DMS 273 (cell line): ENCODE measurements at regions not wholly inside any gene's neighbourhood (a gene's known extent, or its start where the extent isn't known, plus 50 kb on each side); places are given as distances from the start of the nearest gene placed in this dataset.
"Not testable (repeated sequence)": the region's sequence is repeated elsewhere in the genome, so short reads cannot be mapped to it uniquely, and the experiment has no call there.

ENCODE experiments used
- DNase-seq: peaks from one replicate; lab custom pipeline; 2025; ENCODE audit not compliant: unreplicated experiment; lab: John Stamatoyannopoulos, UW

DNA sequence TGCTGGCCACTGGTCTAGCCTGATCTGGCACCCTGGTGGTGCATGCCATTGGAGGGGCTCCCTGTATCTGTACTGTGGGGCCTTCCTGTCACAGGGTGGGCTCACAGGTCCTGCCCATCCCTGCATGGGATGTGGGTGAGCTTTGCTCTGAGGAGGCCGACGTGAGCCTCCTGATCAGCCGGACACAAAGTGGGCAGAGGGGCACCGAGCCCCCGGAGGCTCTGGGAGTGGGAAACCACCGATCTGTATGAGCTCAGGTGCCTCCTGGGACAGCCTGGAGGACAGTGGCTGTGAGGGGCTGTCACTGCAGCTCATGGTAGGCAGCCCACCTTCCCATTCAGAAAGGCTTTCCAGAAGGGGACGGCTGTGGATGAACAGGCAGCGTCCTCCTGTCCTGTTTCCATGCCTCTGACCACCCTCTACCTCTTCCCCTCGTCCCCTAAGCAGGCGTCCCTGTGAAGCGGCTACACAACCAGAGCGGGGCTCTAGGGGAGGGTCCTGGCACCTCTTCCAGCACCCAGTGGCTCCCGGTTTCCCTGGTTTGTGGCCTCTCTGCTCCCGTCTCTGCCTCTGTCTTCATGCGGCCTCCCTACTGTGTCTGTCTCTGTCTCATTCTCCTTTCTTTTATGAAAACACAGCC is 112.5 kb upstream of the OTOS start:
- no peak for DNase-seq

DNA sequence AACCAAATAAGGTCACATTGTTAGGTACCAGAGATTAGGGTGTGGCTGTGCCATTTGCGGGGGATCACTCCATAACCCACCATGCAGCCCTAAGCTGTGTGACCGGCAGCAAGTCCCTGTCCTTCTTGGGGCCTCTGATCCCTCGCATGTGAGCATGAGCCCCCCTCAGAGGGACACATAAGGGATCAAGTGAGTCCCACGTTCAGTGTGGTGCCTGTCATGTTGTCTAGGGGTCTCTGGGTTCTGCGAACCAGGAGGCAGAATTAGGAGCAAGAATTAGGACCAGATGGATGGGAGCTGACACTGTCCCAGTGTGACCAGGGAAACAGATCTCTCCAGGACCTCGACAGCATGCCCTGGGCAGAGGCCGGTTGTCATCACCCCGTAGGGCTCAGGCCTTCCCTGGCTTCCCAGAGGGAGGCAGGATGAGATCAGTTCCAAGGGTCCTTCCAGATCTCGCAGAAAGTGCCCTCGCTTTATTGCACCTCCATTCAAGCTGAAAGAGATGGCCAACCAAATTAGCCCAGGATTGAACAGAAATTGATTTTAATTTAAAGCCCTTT is 113.2 kb upstream of the OTOS start:
- no peak for DNase-seq

DNA sequence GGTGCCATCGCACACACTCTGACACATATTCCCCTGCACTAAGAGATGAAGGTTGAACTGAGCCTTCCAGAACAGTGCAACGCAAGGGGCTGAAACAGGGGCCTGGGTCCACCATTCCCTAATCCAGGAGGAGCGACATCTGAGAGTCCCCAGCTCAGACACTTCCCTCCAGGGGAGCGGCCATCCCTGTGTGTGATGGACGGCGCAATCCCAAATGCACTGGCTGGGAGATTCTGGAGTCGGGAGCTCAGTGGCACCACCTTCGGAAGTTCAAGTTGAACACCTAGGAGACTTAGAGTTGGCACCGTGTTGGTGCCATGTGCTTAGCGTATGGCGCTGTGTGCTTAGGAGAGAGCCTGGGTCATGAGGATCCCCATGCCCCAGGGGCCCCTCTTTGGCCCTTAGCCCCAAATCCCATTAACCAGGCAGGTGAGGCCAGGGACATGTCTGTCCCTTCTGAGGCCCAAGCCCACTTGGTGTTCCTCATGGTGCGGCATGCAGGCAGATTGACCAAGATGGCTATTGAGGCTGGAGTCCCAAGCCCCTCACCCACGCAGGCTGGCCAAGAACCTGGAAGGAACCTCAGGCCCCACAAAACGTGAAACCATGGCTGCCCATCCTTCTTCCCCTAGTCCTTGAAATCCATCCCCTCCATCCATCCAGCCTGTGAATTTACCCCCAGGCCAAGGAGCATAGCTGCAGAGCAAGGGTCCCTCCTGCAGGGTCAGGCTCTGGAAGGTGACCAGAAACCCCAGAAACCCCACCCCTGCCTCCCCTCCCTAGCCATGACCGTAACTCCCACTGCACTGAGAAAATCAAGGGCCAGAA is 114.1 kb upstream of the OTOS start:
- no peak for DNase-seq

DNA sequence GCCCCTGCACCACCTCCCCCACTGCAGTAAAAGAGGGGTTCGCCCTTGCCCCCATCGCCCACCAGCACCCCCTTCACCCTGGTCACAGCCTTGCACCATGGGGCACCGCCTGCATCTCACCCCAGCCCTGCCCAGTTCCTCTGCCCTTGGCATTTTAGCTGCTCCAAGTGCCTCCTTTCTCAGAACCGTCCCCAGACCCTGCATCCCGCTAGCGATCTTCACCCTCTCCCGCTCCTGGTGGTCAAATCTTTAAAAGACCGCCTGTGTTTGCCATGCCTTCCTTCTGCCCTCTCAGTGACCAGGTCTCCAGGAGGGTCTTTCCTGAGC is 114.7 kb upstream of the OTOS start:
- DNase-seq, result no peak

DNA sequence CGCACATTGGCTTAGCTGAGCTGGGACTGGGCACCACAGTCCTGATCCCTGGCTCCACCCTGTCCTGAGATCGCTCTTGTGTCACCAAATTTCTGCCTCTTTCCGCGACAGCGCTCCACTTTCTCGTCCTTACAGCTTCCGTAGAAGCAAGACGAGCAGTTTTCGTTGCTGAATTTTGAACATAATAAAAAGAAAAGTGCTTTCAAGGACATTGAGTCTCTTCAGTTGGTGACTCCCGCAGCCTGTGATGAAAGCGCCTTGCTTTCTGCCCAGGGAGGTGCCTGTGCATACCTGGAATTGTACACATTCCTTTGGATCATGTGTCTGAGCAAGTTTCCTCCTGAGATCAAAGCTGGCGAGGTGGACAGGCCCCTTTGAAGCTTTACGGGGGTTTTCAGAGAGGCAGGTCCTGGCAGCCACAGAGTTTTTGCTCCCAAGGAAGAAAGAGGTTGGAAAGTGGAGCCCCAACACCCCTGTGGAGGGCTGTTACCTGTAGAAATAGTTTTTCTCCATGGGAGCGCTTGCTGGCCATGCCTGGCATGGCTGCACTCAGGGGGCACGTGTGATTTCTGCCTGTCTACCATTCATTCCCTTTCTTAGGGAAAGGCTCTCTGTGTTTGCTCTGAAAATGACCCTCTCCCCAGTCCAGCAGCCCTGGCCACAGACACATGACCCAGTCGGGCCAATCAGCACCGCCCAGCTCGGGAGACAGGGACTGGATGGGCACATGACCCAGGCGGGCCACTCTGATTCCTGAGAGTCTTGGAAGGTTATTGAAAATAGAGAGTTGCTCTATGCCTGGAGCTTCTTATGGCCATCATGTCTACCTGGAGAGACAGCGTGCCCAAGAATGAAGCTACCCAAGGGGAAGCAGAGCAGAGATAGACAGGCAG is 115.6 kb upstream of the OTOS start:
- no peak for DNase-seq

DNA sequence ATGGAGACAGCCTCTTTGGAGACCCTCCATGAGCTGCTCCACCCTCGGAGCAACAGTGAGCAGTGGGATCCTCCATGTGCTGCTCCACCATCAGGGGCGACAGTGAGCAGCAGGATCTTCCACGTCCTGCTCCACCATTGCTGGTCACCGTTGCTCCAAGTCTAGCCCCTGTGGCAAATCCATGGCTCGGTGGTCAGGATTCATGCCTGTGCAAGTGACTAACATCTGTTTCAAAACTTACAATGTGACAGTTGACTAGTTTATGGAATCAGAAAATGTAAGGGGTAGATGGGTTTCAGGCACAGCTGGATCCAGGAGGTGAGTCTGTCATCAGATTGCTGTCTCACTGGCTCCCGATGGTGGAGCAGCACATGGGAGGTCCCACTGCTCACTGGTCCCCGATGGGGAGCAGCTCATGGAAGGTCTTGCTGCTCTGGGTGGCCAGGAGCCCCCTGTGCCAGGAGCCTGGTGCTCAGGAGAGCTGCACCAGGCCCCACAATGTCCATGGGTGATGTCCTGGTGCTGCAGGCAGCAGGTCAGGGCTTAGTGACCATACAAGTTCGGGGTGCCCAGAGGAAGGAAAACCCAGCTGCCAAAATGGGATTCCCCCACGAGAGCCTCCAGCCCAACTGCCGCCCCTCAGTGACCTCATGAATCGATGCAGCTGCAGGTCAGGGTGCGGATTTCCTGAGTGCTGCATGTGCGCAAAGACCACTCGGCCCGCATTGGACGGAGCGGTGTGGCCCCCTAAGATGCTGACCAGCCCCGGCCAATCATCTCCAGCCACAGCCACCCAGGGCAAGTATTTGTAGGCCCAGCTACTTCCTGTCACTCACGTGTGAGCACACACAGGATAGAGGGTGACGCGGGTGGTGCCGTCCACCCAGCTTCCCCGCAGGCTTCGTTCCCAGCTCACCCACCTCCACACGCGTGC is 116.5 kb upstream of the OTOS start:
- no peak for DNase-seq

DNA sequence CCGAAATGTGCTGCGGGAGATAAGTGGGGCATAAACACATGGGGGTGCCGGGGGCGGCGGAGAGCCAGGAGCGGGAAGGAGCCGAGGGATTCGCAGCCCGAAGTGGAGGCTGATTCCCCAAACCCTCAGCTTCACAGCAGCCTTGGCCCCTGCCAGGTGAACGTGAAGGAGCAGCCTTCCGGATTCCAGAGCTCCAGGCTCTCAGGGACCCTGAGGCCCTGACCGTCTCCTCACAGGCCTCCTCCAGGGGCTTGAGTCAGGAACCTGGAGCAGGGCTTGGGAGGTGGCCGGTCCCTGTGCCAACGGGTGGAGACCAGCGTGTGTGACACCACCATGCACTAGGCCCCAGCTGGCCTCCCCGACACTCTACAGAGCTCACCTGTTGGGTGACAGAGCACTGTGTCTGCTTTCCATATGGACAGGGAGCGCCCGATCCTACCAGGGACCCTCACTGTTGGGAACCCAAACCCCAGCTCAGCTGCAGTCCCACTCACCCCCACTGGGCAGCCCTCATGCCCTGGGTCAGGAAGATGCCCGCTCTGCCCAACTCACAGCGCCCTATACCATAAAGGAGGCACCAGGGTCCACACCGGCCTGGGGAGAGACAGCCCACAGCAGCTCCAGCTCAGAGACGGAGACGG is 117.6 kb upstream of the OTOS start:
- no peak for DNase-seq

DNA sequence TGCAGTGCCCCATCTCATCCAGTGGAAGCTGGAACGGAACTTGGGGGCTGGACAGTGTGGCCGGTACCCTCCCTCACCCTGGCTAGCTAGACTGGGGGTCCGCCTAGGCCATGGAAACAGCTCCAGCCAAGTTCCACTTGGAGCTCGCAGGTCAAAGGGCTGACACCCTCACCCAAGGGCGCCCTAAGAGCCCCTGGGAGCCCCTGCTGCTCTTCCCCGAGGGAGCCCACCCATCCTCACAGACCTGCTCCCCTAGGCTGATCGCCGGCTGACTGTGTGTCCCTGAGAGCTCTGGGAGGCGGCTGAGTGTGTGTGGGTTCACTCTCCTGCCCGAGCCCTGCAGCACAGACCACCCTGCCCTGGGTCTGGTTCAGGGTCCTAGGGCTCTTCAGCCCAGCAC is 118.2 kb upstream of the OTOS start:
- no peak for DNase-seq

DNA sequence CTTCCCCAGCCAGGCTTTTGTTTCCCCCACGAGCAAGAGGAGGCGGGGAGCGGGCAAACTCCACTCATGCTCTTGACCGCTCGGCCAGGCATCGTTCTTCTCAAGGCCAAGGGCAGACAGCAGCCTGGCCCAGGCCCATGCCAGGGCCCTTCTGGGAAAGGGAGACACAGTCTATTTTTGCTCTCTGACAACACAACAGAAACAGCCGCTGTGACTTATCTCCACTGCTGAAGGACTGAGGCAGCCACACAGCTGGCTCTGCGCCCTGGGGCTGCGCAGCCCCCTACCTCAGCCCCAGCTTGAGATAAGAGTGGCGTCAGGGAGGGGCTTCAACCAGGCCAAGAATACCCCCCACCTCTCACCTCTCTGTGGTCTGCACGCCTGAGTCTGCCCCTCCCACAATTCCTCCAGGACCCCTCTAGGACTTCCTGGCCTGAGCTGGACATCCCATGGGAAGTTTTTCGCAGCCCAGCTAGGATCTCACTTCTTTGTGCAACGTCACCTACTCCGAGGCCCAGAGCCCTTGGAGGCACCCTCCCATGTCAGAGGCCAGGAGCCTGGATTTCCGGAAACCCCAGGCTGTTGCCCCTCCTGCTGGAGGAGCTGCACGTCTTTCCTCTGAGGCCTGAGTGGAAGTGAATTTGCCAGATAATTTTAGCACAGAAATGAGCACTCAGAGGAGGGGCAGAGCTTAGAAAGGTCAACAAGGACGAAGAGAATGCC is 118.9 kb upstream of the OTOS start:
- DNase-seq, result no peak

DNA sequence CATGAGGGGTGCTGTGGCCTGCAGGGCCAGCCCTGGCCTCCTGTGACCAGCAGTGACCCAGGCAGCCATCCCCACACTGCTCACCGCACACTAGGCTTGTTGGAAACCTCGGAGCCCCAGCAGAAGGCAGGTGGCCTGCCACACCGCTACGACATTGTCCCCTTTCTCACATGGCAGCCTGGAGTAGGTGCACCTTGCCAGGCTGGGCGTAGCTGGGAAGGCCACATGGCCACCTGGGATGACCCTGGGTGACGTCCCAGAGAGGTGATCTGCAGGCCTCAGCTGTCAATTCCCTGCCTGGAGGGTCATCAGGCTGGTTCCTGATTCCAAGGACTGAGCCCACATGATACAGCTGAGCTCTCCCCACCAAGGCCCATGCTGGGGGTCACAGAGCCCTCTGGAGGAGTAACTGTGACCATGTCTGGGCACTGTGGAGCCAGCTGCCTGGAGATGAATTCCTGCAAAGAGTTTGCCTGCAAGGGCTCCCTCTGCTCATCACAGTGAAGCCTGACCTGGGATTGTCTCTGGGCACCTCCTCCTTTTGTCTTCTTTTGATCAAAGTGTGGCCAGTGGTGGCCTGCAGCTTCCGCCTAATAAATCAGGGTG is 119.6 kb upstream of the OTOS start:
- no peak for DNase-seq

DNA sequence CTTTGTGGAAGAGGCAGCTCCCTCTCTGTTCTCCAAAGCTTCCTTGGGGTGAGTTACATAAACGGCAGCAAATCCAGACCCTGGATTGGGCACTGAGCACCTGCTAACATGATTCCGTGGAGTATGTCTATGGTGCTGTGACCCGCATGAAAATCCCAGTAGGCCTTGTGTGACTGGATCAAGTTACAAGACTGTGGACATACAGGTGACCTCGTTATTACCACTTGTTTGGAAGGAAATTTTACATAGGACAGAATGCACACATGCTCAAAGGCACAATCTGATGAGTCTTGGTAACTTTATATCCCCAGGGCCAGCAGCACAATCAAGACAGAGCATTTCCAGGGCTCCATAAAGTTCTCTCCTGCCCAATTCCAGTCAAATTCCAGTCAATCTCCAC is 120.2 kb upstream of the OTOS start:
- no peak for DNase-seq

DNA sequence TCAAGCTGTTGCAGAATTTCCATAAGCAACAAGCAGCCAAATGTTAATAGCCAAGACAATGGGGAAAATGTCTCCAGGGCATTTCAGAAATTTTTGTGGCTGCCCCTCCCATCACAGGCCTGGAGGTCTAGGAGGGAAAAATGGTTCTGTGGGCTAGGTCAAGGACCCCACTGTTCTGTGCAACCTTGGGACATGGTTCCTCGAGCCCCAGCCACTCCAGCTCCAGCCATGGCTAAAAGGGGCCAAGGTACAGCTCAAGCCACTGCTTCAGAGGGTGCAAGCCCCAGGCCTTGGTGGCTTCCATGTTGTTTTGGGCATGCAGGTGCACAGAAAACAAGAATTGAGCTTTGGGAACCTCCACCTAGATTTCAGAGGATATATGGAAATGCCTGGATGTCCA is 122.1 kb upstream of the OTOS start:
- DNase-seq, result not testable (repeated sequence)

DNA sequence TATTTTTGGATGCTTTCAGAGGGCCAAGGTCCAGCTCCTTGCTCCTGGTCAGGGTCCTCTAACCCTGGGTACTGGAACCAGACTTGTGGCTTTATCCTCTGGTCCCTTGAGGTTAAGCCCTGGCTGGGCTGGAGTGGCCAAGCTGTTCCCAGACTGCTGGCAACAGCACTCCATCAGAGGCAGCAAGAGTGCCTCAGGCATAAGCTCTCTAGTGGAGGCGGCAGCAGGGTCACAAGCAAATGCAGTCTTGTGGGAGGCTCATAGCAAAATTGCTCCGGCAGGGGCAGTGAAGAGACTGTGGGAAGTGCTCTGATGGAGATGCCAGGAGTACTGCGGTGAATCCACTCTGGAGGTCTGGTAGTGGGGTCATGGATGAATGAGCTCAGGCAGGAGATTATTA is 128.9 kb upstream of the OTOS start:
- no peak for DNase-seq

DNA sequence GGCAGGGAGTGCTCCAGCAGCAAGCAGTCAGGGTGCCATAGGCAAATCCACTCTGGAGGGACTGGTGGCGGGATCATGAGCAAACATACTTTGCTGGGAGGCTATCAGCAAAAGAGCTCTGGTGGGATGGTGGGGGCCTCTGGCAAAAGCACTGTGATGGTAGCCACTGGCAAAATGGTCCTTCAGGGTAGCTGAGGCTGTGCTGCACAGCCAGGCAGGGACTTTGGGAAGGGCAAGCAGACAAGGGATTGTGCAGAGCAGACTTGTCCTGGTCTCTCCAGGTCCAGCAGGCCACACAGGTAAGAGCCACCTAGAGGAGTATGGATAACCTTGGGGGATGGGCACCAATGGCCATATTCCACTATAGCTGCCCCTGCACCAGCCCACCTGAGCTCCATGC is 129.4 kb upstream of the OTOS start:
- no peak for DNase-seq

DNA sequence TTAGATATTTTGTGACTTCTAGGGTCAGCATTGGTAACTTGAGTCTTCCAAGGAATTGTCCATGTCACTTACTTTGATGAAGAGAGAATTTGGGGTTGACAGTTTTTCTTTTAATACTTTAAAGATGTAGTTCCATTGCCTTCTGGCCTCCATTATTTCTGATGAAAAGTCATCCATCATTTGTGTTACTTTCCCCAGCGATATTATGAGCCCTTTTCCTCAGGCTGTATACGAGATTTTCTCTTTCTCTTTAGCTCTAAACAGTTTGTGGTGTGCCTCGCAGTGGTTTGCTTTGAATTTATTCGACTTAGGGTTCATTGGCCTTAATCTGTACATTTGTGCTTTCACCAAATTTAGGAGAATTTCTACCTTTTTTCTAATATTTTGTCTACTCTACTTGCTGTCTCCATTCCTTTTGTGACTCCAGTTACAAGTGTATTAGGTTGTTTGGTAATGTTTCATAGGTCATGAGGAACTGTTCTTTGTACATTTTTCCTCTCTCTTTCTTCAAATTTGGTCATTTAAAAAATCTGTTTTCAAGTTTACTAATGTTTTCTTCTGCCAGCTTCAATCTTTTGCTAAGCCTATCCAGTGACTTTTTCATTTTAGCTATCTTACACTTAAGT is 131.4 kb upstream of the OTOS start:
- no peak for DNase-seq

DNA sequence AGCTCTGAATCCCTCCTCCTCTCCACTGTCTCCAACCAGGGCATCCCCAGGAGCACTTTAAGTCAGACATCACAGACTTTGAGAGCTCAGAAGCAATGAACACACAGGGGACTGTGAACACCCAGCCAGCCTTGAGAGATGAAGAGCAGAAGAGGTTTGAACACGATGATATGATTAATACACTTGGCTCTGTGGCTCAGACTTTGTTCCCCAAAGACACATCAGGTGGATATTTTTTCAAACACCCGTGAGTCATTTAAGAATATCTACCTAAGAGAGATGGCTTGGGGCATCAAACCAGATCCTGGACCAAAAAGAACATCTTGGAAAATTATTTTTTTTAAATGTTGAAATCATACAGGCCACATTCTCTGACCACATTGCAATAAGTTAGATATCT is 134.9 kb upstream of the OTOS start:
- DNase-seq, result no peak

DNA sequence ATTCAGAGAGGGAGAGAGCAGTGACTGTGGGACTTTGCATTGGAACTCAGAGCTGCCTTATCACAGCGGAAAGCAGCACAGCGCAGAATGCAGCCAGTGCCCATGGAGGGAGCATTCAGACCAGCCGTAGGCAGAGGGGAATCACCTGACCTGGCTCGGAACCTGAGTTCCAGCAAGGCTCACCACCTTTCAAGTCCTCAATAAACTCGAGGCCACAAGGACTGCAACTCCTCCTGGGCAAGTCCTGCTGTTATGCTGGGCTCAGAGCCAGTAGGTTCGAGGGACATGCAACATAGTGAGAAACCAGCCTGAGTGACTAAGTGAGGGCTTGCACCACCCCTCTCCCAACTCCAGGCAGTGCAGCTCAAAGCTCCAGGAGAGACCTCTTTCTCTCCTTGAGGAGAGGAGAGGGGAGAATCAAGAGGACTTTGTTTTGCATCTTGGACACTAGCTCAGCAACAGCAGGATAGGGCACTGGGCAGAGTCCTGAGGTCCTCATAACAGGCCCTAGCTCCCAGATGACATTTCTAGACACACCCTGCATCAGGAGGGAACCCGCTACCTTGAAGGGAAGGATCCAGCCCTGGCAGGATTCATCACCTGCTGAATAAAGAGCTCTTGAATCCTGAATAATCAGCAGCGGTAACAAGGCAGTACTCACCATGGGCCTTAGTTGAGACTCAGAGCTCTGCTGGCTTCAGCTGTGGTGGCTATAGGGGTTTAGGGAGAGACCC is 136.8 kb upstream of the OTOS start:
- DNase-seq, result peak; percentile 31
